ENCODE measurements at regions not wholly inside any gene's neighbourhood (a gene's known extent, or its start where the extent isn't known, plus 50 kb on each side); places are given as distances from the start of the nearest gene placed in this dataset.

DNA sequence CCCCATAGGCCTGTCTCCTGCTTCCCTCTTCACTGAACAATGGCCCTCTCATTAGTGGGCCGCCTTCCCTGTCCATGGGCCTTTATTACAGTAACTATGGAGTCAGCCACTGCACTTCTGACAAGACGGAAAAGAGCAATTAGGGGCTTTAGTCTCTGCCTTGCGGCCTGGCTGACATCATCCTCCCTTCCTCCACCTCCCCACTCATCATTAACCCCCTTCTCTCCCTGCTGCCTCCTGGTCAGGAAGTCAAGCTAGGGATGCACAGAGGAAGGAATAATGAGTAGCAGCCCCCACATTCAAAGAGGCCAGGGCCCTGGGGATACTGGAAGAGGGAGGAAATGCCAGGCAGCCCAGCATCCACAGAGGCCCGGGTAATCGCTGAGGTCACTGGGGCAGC is 101.6 kb upstream of the PLXNA4 start:
- ATAC-seq: no peak

DNA sequence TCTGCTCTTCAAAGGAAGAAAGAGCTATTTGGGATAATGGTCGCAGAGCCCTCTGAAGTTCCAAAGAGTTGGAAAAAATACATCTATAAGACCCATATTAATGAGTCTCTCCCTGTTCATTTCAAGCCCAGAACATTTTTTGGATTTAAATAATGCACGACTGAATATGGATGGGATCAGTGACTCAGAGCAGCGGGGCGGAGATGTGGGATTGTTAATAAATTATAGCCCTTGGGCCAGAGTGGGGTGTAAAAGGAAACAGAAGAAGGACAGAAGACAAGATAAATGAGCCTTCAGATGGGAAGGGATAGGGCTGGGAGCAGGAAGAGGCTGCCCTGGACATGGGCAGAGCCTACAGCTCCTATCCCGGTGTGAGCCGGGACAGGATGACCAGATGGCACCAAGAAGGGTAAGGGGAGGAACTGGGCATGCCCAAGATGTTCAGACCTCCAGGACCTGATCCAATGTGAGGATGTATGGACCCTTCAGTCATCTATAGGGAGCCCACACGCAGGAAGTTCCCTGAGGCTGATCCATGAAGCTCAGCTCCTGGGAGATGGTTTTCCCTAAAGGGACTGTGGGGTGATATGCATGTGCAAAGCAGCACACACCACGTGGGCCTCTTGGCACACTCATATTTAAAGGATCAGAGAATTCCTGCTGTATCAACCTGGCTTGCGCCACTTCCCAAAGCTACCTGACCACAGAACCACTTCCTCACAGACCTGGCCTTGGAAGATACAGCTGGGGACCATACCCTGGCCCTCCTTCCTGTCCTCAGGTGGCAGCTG is 96.1 kb upstream of the PLXNA4 start:
- no peak for TF ChIP-seq SNAI2 (CRISPR knock-in tag; IDR thresholded peaks at IDR 0.05)
- TF ChIP-seq RARB (CRISPR knock-in tag; IDR thresholded peaks at IDR 0.05): no peak
- TF ChIP-seq TOX (CRISPR knock-in tag; IDR thresholded peaks at IDR 0.05; ENCODE audit: borderline replicate concordance): no peak
- no peak for TF ChIP-seq ARNTL (CRISPR knock-in tag; IDR thresholded peaks at IDR 0.05; ENCODE audit: borderline replicate concordance, low read depth)
- TF ChIP-seq OSR1 (CRISPR knock-in tag; IDR thresholded peaks at IDR 0.05): no peak
- no peak for TF ChIP-seq ISL1 (CRISPR knock-in tag; IDR thresholded peaks at IDR 0.05)
- TF ChIP-seq ZC3H10 (CRISPR knock-in tag; IDR thresholded peaks at IDR 0.05): no peak
- no peak for TF ChIP-seq BACH2 (CRISPR knock-in tag; IDR thresholded peaks at IDR 0.05; ENCODE audit: borderline replicate concordance)

More for the DNA sequence above, 101.6 kb upstream of the PLXNA4 start:
- TF ChIP-seq ZNF70 (CRISPR knock-in tag; IDR thresholded peaks at IDR 0.05): no peak

DNA sequence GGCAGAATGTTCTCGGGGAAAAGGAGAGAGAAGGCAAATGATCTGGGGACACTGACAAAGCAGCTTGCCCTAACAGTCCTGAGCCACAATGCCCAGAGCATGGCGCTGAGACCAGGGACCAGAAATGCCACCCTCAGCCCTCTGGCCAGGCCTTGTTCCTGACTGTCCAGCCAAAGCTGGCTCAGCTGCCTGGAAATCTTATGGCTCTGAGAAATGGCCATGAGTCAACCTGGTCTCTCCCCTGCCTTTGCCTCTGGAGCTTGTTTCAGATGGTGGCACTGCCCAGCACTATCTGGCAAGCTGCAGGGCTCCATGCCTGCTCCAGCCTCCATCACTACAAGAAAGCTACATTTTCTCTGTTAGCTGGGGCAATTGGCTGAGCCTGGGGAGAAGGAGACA is 90.5 kb upstream of the PLXNA4 start:
- peak; percentile 37; the same call in 2 of the 3 replicates for ATAC-seq

More for the DNA sequence above, 96.1 kb upstream of the PLXNA4 start:
- ATAC-seq: no peak

DNA sequence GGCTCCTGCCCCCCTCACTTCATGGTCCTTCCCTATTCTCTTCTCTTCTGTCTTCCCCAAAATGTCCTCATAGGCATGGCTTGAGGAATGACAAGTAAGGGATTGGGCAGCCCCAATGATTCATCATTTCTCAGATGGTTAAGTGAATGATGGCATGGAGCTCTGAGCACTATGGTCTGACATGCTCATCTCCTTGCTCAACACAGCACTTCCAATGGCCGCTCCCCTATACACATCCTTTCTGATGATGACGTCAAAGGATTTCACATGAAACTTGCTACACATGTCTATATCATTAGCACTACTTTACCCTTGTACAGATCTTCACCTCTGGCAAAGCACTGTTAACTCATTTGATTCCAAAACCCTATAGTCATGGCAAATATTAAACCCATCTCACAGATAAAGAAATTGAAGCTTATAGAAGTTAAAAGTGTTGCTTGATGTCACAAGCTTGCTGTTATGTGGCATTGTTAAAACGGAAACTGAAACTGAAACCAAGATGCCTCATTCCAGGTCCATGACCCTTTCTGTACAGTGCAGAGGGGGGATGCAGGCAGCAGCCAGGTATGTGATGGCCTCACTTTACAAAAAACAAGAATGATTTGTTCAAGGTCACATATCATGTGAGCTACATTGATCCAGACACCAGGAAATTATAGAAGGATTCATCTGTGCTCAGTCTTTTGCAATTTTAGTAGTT is 90.0 kb upstream of the PLXNA4 start:
- TF ChIP-seq, protein P1, sequence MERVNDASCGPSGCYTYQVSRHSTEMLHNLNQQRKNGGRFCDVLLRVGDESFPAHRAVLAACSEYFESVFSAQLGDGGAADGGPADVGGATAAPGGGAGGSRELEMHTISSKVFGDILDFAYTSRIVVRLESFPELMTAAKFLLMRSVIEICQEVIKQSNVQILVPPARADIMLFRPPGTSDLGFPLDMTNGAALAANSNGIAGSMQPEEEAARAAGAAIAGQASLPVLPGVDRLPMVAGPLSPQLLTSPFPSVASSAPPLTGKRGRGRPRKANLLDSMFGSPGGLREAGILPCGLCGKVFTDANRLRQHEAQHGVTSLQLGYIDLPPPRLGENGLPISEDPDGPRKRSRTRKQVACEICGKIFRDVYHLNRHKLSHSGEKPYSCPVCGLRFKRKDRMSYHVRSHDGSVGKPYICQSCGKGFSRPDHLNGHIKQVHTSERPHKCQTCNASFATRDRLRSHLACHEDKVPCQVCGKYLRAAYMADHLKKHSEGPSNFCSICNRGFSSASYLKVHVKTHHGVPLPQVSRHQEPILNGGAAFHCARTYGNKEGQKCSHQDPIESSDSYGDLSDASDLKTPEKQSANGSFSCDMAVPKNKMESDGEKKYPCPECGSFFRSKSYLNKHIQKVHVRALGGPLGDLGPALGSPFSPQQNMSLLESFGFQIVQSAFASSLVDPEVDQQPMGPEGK (CRISPR knock-in tag; IDR thresholded peaks at IDR 0.05; ENCODE audit: borderline replicate concordance): no peak
- TF ChIP-seq BACH2 (CRISPR knock-in tag; IDR thresholded peaks at IDR 0.05; ENCODE audit: borderline replicate concordance): no peak
- TF ChIP-seq, protein P2, sequence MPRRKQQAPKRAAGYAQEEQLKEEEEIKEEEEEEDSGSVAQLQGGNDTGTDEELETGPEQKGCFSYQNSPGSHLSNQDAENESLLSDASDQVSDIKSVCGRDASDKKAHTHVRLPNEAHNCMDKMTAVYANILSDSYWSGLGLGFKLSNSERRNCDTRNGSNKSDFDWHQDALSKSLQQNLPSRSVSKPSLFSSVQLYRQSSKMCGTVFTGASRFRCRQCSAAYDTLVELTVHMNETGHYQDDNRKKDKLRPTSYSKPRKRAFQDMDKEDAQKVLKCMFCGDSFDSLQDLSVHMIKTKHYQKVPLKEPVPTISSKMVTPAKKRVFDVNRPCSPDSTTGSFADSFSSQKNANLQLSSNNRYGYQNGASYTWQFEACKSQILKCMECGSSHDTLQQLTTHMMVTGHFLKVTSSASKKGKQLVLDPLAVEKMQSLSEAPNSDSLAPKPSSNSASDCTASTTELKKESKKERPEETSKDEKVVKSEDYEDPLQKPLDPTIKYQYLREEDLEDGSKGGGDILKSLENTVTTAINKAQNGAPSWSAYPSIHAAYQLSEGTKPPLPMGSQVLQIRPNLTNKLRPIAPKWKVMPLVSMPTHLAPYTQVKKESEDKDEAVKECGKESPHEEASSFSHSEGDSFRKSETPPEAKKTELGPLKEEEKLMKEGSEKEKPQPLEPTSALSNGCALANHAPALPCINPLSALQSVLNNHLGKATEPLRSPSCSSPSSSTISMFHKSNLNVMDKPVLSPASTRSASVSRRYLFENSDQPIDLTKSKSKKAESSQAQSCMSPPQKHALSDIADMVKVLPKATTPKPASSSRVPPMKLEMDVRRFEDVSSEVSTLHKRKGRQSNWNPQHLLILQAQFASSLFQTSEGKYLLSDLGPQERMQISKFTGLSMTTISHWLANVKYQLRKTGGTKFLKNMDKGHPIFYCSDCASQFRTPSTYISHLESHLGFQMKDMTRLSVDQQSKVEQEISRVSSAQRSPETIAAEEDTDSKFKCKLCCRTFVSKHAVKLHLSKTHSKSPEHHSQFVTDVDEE (CRISPR knock-in tag; IDR thresholded peaks at IDR 0.05): no peak
- TF ChIP-seq ARNTL (CRISPR knock-in tag; IDR thresholded peaks at IDR 0.05; ENCODE audit: borderline replicate concordance, low read depth): no peak
- no peak for TF ChIP-seq CSDC2 (CRISPR knock-in tag; IDR thresholded peaks at IDR 0.05)
- no peak for TF ChIP-seq ZC3H10 (CRISPR knock-in tag; IDR thresholded peaks at IDR 0.05)
- TF ChIP-seq, protein P3, sequence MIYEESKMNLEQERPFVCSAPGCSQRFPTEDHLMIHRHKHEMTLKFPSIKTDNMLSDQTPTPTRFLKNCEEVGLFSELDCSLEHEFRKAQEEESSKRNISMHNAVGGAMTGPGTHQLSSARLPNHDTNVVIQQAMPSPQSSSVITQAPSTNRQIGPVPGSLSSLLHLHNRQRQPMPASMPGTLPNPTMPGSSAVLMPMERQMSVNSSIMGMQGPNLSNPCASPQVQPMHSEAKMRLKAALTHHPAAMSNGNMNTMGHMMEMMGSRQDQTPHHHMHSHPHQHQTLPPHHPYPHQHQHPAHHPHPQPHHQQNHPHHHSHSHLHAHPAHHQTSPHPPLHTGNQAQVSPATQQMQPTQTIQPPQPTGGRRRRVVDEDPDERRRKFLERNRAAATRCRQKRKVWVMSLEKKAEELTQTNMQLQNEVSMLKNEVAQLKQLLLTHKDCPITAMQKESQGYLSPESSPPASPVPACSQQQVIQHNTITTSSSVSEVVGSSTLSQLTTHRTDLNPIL (CRISPR knock-in tag; IDR thresholded peaks at IDR 0.05; ENCODE audit: low read depth): no peak
- TF ChIP-seq ZNF8 (CRISPR knock-in tag; IDR thresholded peaks at IDR 0.05): no peak
- TF ChIP-seq TOX (CRISPR knock-in tag; IDR thresholded peaks at IDR 0.05; ENCODE audit: borderline replicate concordance): no peak
- ATAC-seq: peak; percentile 32; the same call in 1 of the 3 replicates

More for the DNA sequence above, 90.5 kb upstream of the PLXNA4 start:
- no peak for TF ChIP-seq TOX (CRISPR knock-in tag; IDR thresholded peaks at IDR 0.05; ENCODE audit: borderline replicate concordance)
- TF ChIP-seq CSDC2 (CRISPR knock-in tag; IDR thresholded peaks at IDR 0.05): no peak
- no peak for TF ChIP-seq GLIS3 (CRISPR knock-in tag; IDR thresholded peaks at IDR 0.05)

DNA sequence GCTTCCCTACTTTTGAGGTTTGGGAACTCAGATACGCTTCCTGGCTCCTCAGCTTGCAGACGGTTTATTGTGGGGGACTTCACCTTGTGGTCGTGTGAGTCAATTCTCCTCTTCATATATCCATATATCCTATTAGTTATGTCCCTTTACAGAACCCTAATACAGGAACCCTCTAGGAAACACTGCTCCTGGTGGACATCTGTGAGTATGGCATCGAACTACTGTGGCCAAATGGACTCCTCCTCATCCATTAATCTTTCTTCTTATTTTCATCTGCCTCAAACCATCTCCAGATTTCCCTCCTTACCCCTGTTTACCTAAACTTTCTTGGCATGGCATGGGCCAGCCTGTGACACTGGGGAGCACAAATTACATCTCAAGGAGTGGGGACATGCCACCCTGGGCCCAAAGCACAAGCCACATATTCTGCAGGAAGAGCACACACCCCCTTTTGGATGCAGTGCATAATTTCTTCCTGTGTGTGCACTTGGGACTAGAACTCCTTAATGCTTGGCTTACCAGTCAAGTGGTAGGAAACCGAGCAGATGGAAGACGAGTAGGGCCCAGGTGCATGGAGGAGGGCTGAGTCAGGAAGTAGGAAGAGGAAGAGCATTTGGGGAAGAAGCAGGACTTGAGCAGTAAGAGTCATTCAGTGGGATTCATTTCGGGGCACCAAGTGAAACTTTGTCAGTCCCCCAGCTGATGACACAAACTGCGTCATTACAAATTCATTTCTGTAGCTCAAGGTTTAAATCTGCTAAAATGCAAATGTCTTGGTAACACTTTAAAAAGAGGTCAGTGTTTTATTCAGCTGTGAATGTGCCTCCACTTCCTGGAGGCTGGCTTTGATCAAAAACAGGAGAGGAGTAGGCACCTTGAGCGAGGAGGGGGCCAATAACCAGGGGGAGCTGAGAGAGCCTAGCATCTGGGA is 80.8 kb upstream of the PLXNA4 start:
- peak; percentile 90 for ATAC-seq
- TF ChIP-seq ESRRG (CRISPR knock-in tag; IDR thresholded peaks at IDR 0.05): no peak
- TF ChIP-seq ARNTL (CRISPR knock-in tag; IDR thresholded peaks at IDR 0.05; ENCODE audit: borderline replicate concordance, low read depth): no peak
- no peak for TF ChIP-seq TCF4 (CRISPR knock-in tag; IDR thresholded peaks at IDR 0.05; ENCODE audit: borderline replicate concordance)
- TF ChIP-seq, protein P4, sequence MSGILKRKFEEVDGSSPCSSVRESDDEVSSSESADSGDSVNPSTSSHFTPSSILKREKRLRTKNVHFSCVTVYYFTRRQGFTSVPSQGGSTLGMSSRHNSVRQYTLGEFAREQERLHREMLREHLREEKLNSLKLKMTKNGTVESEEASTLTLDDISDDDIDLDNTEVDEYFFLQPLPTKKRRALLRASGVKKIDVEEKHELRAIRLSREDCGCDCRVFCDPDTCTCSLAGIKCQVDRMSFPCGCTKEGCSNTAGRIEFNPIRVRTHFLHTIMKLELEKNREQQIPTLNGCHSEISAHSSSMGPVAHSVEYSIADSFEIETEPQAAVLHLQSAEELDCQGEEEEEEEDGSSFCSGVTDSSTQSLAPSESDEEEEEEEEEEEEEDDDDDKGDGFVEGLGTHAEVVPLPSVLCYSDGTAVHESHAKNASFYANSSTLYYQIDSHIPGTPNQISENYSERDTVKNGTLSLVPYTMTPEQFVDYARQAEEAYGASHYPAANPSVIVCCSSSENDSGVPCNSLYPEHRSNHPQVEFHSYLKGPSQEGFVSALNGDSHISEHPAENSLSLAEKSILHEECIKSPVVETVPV (CRISPR knock-in tag; IDR thresholded peaks at IDR 0.05): no peak
- TF ChIP-seq, protein P5, sequence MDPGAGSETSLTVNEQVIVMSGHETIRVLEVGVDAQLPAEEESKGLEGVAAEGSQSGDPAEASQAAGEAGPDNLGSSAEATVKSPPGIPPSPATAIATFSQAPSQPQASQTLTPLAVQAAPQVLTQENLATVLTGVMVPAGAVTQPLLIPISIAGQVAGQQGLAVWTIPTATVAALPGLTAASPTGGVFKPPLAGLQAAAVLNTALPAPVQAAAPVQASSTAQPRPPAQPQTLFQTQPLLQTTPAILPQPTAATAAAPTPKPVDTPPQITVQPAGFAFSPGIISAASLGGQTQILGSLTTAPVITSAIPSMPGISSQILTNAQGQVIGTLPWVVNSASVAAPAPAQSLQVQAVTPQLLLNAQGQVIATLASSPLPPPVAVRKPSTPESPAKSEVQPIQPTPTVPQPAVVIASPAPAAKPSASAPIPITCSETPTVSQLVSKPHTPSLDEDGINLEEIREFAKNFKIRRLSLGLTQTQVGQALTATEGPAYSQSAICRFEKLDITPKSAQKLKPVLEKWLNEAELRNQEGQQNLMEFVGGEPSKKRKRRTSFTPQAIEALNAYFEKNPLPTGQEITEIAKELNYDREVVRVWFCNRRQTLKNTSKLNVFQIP (CRISPR knock-in tag; IDR thresholded peaks at IDR 0.05; ENCODE audit: borderline replicate concordance, low read depth): no peak
